IPS-NIHi11 (cell line): ENCODE measurements at regions not wholly inside any gene's neighbourhood (a gene's known extent, or its start where the extent isn't known, plus 50 kb on each side); places are given as distances from the start of the nearest gene placed in this dataset.
"Not testable (repeated sequence)": the region's sequence is repeated elsewhere in the genome, so short reads cannot be mapped to it uniquely, and the experiment has no call there.

ENCODE experiments used
- DNase-seq: peaks from one replicate; pipeline ENCODE4 v3.0.0; 2012; ENCODE audit warnings: mixed read lengths, low spot score

DNA sequence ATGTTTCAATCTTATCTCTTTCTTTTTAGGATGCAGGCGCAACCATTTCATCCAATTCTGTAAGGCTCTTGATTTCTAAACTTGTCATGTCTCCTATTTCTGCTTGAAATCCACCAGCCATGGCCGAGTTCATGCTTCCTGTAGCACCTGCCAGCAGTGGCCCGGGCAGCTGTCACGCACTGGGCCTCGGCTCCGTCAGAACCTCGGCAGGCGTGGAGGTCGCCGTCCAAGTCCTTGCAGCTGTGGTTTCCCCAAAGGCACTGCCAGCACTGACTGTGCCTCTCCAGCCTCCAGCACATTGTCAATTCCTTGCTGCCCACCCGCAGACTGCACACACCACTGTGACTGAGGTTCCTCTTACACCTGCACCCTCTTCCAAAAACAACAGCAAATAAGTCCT is 188.7 kb upstream of the SALL3 start:
- no peak for DNase-seq

DNA sequence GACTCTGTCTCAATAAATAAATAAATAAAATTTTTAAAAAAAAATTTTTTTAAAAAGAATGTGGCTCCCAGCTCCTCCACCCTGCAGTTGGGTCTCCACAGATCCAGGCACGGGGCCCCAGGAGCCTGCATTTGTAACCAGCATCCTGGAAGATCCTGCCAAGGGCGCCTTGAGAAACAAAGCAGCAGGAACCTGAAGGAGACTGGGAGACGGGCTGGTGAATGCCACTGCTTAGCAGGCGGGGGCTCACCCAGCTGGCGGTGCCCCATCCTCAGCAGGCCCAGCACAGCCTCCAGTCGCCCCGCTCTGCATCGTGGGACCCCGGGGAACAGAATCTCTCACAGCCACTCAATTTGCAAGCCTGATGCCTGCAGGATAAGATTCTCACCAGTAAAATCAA is 187.5 kb upstream of the SALL3 start:
- no peak for DNase-seq

DNA sequence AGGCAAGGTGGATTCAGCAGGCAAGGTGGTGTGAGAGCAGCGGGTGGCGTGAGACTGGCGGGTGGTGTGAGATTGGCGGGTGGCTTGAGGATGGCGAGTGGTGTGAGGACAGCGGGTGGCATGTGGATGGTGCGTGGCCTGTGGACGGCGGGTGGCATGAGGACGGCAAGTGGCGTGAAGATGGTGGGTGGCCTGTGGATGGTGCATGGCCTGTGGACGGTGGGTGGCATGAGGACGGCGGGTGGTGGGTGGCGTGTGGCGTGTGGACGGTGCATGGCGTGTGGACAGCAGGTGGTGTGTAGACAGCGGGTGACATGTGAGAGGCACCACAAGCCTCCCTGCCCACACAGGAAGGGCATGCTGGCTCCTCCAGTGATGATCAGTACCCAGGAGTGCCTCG is 186.9 kb upstream of the SALL3 start:
- DNase-seq, result no peak

DNA sequence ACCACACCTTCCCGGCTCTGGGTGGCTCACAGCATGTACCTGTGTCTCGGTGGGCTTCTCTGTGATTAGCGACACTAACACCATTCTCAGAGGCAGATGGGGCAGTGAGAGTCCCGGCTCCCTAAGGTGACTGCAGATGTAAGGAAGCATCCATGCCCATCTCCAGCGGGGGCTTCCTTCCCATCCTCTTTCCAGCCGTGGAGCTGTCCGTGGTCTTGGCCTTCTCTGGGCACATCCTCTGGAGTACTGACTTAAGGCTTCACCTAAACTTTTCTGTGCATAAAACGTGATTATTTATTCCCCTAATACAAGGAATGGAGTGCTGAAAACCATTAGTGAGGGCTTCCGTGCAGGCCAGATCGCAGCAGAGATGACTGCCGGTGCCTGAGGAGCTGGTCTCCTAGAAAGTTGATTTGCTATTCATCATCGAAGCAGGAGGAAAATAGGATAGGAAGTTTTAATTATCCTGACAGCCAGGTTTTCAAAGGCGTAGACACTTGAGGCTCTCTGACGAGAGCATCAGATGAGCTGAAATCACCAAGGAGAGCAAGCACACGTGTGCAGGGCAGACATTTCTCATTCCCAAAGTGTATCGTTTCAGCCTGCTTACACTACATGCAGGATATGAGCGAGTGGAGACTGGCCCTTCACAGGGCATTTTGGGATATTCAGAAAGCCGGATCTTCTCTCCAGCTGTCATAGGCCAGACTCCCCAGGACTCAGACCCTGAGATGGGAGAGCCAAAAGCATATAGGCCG is 186.1 kb upstream of the SALL3 start:
- DNase-seq, result no peak

DNA sequence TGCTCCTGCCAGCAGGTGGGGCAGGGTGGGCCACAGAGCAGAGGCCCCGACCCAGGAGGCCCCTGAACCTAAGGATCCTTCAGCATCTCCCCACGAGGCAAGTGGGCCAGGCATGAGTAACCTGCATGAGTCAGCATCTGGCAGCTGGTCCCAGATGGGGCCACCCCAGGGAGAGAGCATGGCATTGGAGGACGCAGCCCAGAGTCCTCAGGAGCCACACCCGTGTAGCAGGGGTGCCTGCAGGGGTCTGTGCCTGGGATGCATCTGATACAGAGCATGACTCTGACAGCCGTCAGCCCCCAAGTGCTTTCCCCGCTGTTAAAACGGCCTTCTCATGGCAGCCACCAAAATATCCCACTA is 185.6 kb upstream of the SALL3 start:
- no peak for DNase-seq

DNA sequence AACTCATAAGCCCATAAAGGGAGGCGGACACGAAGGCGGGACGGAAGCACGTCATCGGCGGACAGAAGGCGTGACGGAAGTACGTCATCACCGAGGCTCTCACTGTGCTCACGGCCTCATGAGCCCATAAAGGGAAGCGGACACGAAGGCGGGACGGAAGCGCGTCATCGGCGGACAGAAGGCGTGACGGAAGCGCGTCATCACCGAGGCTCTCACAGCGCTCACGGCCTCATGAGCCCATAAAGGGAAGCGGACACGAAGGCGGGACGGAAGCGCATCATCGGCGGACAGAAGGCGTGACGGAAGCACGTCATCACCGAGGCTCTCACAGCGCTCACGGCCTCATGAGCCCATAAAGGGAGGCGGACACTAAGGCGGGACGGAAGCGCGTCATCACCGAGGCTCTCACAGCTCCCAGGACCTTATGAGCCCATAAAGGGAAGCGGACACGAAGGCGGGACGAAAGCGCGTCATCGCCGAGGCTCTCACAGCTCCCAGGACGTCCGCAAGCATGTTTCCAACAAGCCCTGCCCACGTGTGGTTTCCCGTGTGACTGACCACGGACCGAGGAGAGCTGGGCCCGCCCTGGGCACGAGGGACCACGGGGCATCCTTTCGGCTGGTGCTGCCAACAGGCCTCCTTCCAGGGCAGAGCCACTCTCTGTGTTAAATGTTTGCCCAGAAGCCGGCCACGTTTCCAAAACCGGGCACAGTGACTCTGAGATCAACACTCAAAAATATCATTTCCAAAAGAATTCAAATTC is 182.7 kb upstream of the SALL3 start:
- no peak for DNase-seq

DNA sequence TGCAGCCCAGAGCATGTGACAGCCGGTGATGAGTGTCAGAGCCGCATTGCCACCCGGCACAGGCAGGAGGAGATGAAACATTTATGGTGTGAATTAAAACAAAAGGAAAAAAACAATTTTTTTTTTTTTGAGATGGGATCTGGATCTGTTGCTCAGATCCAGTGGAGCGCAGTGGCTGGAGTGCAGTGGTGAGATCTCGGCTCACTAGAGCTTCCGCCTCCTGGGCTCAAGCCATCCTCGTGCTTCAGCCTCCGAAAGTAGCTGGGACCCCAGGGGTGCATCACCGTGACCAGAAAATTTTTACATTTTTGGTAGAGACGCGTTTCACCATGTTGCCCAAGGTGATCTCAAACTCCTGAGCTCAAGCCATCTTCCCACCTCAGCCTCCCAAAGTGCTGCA is 182.1 kb upstream of the SALL3 start:
- no peak for DNase-seq

DNA sequence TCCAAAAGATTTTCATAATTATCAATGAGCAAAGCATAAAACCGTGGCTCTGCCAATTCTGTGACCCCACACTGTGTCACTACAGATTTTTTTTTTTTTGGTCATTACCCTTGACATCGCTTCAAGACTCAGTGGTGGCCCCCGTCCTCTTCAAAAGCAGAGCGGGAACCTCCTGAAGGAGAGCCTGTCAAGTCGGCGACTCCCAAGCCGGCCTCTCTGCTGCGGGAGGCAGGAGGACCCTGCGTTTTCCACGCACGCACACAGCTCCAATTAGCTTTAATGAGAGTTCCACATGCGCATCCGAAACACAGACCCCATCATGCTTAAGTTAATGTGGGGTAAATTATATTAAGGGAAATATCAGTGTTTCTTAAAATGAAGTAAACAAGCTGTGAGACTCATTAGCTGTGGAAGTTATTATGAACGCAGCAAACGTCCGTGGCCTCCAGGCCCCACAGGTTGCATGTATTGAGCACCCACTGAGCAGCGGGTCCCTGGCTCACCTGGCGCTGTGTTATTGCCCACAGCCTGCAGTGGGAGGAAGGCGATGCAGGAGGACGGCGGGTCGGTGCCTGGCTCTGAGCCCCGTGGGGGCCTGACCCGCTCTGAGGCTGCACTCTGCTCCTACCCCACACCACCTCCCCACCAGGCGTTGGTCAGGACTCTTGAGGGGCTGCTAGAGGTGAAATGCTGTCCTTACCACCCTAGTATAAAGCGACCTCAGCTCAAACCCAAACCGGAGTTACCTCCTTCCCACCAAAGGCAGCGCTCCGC is 181.0 kb upstream of the SALL3 start:
- DNase-seq, result no peak

DNA sequence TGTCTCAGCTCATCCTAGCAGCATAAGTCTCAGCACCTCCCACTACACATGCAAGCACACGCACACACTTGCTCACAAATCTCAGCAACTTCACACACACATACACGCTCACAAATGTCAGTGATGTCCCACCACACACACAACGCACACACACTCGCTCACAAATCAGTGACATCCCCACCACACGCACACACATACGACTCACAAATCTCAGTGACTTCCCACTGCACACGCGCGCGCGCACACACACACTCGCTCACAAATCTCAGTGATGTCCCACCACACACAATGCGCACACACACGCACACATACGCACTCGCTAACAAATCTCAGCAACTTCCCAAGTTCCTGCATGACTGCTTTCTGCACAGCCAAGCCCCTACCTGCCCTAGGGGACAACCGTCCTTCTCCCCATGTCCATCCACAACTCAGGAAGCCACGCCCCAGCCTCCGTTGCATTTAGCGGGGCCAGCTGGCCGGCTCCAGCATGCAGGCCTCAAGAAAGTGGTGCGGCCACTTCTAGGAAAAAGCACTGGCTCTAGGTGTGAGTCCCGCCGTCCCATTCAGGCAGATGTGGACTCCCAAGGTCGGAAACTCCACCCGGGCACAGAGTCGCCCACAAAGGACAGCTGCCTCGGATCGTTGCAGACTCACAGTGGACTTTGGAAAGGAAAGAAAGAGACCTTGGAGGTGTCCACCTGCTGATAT is 180.1 kb upstream of the SALL3 start:
- no peak for DNase-seq

DNA sequence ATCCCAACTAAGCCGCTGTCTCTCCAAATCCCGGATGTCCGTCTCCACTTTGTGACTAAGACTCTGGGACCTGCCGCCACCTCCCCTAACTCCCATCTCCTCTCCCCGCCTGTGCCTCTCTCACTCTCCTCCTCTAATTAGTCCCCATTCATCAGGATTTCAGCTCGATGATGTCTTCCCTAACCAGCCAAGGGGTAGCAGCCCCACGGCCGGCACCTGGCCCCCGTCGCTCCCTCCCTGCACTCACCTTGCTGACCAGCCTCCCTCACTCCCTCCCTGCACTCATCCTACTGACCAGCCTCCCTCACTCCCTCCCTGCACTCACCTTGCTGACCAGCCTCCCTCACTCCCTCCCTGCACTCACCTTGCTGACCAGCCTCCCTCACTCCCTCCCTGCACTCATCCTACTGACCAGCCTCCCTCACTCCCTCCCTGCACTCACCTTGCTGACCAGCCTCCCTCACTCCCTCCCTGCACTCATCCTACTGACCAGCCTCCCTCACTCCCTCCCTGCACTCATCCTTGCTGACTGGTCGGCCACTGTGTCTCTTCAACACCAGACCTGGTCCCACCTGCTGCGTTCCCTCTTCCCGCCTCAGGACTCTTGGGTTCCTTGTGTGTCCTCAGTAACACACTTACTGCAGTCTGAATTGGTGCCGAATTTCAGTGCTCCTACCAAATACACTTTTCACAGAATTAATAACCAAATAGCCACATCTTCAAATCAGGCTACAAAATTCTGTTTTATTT is 179.3 kb upstream of the SALL3 start:
- not testable (repeated sequence) for DNase-seq

DNA sequence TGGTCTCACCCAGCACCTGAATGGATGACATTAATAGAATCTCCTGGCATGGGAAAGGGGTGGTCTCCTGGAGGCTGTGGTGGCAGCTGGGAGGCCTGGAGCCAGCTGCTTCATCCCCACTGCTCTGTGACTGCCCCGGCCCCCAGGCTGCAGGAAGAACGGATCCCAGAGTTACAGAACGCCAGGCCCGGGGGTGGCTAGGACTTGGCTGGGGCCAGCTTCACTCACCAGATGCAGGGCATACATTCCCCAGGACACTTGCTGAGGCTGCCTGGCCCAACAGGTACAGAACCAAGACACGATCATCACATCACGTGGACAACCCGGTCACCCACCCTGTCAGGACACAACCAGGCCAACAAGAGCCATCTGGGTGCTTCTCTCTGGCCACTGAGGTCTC is 178.6 kb upstream of the SALL3 start:
- no peak for DNase-seq

DNA sequence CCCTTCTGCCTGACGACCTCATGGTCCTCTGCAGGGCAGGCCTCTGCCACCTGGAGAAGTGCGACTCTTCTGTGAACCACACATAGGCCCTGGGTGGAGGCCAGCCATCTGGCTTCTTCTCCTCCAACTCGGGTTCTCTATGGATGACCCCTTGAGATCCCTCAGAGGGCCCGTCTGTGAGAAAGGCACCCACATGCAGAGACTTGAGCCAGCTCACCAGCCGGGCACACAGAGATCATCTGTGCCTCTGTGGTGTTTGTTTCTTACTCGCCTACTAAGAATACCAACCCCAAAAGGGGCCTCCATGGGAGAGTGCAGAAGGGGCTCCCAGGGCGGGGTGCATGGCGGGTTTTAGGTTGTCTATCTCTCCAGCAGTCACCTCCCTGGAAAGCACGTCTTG is 176.5 kb upstream of the SALL3 start:
- no peak for DNase-seq

DNA sequence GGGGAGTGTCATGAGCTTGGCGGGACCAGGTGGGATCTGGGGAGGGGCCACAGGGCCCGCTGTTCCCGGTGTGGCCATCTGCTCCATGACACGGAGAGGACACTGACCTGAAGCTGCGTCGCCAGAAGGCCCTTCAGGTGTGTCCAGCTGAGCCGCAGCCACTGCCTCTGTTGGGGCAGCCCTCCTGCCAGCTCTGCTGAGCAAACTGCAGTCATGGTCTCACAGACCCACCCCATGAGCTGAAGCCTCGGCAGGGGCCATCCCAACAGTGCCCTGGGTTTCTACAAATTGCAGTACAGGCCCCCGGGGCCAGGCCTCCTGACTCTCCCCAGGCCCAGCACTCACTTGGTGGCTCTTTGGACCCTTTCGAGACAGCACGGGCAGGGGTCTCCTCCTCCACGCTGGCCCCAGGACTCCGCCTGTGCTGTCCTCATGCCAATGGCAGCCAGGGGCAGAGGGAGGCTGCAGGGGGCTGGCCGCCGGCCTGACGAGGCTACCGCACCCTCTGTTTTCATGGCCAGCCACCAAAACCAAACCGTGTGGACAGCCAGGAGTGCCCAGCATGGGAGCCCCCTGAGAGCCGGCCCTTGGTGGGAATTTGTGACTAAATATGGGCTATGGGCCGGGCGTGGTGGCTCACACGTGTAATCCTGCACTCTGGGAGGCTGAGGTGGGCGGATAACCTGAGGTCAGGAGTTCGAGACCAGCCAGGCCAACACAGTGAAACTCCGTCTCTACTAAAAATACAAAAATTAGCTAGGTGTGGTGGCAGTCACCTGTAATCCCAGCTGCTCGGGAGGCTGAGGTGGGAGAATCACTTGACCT is 175.2 kb upstream of the SALL3 start:
- no peak for DNase-seq

DNA sequence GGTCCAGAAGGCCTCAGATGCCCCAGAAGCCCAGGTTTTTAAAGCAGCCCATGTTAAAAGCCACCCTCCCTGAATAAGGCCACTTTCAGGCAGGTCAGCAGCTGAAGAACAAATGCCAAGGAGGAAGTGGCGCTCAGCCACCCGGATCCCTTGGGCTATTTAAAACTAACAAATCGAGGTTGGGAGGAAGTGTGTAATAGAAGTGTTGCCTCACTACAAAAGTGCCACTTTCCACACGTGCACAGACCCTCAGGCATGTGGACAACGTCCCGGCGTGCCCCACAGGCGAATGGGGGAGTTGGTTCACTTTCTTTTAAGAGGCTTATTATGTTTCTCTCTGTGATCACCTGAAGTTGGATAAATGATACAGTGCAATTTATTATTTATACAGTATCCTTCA is 173.8 kb upstream of the SALL3 start:
- DNase-seq, result no peak

DNA sequence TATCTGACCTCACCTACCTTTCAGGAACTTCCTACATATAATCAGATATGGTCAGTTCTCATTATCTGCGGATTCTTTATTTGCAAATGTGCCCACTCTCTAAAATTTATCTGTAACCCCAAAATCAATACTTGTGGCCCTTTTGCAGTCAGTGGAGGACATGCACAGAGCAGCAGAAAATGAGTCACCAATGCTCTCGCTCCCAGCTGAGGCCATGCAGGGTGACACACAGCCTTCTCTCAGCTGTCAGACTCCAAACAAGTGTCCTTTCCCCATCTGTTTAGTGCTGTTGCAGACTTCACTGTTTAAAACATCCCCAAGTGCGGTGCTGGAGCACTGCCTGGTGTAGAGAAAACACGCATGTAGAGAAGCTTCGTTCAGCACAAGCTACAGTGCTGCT is 171.9 kb upstream of the SALL3 start:
- no peak for DNase-seq

DNA sequence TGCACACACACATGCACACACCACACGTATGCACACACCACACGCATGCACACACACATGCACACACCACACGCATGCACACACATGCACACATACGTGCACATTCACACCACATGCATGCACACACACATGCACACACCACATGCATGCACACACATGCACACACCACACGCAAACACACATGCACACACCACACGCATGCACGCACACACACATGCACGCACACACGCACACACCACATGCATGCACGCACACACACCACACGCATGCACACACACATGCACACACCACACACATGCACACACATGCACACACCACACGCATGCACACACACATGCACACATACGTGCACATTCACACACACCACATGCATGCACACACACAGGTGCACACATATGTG is 169.8 kb upstream of the SALL3 start:
- no peak for DNase-seq

DNA sequence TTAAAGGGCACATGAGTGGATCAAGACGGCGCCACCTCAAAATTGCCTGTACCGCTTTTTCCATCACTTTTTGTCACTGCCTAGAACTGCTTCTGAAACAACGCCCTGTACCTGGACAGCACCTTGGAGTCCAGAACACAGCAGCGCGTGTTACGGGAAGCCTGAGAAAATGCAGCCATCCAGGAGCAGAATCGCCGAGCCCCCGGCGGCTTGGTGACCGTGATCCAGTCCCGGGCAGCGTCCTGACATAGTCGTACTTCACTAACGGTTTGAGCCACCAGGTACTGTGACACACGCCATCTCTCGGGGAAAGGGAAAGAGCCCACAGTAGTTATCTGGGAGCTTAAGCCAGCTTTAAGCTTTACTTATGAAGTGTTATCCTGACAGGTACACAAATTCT is 168.9 kb upstream of the SALL3 start:
- DNase-seq, result no peak

DNA sequence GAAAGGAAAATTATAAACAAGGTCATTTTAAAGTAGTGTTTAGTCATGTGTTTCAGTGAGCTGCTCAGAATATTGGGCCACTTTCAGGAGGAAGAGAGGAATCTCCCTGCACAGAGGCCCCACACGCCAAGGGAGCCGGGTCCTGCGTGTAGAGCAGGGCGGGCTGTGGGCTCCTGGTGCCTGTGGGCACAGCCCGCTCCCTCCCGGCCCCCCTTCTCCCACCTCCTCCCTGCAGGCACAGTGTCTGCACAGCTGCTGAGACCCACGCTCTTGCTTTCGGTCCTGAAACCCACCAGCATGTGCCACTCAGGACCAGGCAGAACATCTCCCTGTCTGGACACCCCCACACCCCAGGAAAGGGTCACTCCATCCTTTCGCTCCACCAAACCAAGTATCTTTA is 167.6 kb upstream of the SALL3 start:
- no peak for DNase-seq

DNA sequence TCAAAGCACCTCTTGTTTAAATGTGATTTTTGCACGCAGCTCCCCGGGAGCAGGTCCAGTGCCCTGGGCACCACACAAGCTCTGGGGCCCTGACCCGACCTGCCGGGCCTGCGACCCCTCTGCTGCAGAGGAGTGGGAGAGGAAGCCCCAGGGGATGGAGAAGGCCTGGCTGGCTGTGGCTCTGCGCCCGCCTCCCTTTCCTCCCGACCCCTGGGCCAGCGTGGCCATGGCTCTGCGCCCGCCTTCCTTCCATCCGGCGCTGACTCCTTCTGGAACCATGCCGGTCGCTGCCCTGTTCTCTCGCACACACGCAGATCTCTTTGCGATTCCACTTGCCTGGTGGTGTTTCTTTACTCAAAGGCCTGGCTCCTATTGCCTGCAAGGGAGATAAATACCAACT is 166.5 kb upstream of the SALL3 start:
- DNase-seq, result no peak

DNA sequence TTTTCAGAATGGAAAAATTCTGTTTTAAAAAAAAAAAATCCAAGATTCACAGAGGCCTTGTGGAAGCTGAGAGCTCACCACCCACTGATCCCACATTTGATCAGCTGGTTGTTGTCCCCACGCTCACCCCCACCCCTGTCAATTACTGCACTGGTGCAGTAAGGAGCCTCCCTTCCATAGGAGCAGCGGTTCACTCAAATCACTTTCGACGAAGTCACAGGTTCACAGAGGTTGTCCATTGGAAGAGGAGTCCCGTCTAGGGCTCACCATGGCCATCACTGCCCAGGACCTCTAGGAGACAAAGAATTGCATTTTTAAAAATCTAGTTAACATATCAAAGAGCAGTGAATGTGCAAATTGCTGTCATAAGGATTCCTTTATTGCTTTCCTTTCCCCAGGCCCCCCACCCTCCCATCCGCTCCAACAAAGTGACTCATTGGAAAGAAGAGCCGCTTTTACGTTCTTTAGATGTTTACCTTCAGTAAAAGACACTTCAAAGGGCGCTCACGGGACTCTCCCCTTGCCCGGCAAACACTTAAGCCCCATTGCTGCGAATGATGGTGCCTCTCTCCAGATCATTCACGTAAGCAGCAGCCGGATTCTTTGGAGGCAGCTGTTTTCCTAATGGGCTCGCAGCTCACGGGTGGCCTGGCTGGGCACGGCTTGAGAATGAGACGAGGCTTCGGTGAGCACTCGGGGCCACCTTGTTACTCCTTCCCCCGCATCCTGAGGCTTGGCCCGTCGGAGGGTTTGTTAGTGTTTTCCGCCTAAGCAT is 165.5 kb upstream of the SALL3 start:
- peak; percentile 44 for DNase-seq
